PC-9 (cell line): ENCODE measurements at regions not wholly inside any gene's neighbourhood (a gene's known extent, or its start where the extent isn't known, plus 50 kb on each side); places are given as distances from the start of the nearest gene placed in this dataset.

Experiments used
- BruUV-seq: library from RNA; stranded (reverse); fragments of 400-500 nt; replicated peaks from 2 replicates; lab custom pipeline; 2021; lab: Mats Ljungman, UMichigan
- CTCF ChIA-PET: fragments of 300-600 bp; sonication (Branson Sonifier 250); formaldehyde crosslinking; loops from one replicate; lab custom pipeline; 2022; ENCODE audit warnings: antibody characterized with exemption; lab: Charles Lee
- POLR2A ChIA-PET: fragments of 300-600 bp; sonication (Branson Sonifier 250); formaldehyde crosslinking; loops from one replicate; lab custom pipeline; 2022; ENCODE audit warnings: antibody characterized with exemption; ENCODE audit not compliant: unreplicated experiment; lab: Charles Lee
- DNase-seq, 2 experiments: peaks; one replicate each; pipeline versions ENCODE4 v3.0.0 to v3.0.0-alpha.2; 2015 to 2022; ENCODE audit warnings: mixed read lengths in 1 of 2
- H2AFZ ChIP-seq: fragments of 200-600 bp; sonication (generic); 2 replicates; pipeline ENCODE4 v1.8.1; 2017; ENCODE audit warnings: antibody characterized with exemption
- H3F3A ChIP-seq: fragments of 200-600 bp; sonication (generic); 2 replicates; pipeline ENCODE4 v1.8.1; 2017; ENCODE audit warnings: antibody characterized with exemption, mild to moderate bottlenecking, low read depth; ENCODE audit not compliant: insufficient read depth
- H3K27ac ChIP-seq: fragments of 200-600 bp; sonication (generic); 2 replicates; pipeline ENCODE4 v1.6.1; 2016; ENCODE audit warnings: mixed run types
- H3K27me3 ChIP-seq: fragments of 200-600 bp; sonication (generic); 2 replicates; pipeline ENCODE4 v1.6.1; 2016; ENCODE audit warnings: low read depth, mixed run types; ENCODE audit not compliant: insufficient read depth
- H3K36me3 ChIP-seq: fragments of 200-600 bp; sonication (generic); 2 replicates; pipeline ENCODE4 v1.6.1; 2016; ENCODE audit warnings: low read depth, mixed run types
- H3K4me1 ChIP-seq: fragments of 200-600 bp; sonication (generic); replicated peaks from 2 replicates; pipeline ENCODE4 v1.6.1; 2016; ENCODE audit warnings: mixed run types; ENCODE audit not compliant: insufficient read depth
- H3K4me2 ChIP-seq: fragments of 200-600 bp; sonication (generic); 2 replicates; pipeline ENCODE4 v1.6.1; 2017; ENCODE audit warnings: mixed run types
- H3K4me3 ChIP-seq: fragments of 200-600 bp; sonication (generic); 2 replicates; pipeline ENCODE4 v1.6.1; 2016; ENCODE audit warnings: mixed run types
- H3K79me2 ChIP-seq: fragments of 200-600 bp; sonication (generic); 2 replicates; pipeline ENCODE4 v1.6.1; 2017; ENCODE audit warnings: low read depth, mixed run types
- H3K9me2 ChIP-seq: fragments of 200-600 bp; sonication (generic); 2 replicates; pipeline ENCODE4 v1.8.1; 2017; ENCODE audit warnings: mild to moderate bottlenecking; ENCODE audit not compliant: insufficient read depth
- H3K9me3 ChIP-seq: fragments of 200-600 bp; sonication (generic); 2 replicates; pipeline ENCODE4 v1.8.1; 2016; ENCODE audit warnings: low read depth; ENCODE audit not compliant: insufficient read depth
- H4K20me1 ChIP-seq: fragments of 200-600 bp; sonication (generic); 2 replicates; pipeline ENCODE4 v1.8.1; 2017; ENCODE audit not compliant: insufficient read depth
- EZH2 ChIP-seq: fragments of 200-600 bp; sonication (generic); IDR thresholded peaks from 2 replicates; pipeline ENCODE4 v1.8.0; 2017; ENCODE audit warnings: antibody characterized with exemption, low read depth
- intact Hi-C: fragments of 100-400 bp; cut with micrococcal nuclease; formaldehyde crosslinking; loops from one replicate; pipeline ENCODE4 v1.10.0; 2022; ENCODE audit not compliant: unreplicated experiment
- TF ChIP-seq, protein P1 (sequence below): fragments of 200-600 bp; sonication (generic); conservative IDR thresholded peaks from 2 replicates; pipeline ENCODE4 v1.6.1; 2017; ENCODE audit warnings: mixed run types, antibody characterized with exemption, mild to moderate bottlenecking, moderate library complexity

DNA sequence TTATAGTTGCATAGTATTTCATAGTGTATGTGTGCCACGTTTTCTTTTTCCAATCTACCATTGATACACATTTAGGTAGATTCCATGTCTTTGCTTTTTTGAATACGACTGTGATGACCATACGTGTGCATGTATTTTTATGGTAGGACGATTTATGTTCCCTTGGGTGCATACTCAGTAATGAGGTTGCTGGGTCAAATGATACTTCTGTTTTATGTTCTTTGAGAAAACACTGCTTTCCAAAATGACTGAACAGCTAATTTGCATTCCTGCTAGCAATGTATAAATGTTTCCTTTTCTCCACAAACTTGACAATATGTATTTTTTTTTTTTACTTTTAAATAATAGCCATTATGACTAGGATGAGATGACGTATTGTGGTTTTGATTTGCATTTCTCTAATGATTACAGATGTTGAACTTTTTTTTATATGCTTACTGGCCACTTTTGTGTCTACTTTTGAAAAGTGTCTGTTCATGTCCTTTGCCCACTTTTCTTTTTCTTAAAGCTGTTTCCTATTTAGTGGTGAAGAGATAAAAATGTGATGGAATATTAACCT is 969.5 kb upstream of the NDST4 start:
- Histone ChIP-seq H3K27ac (no peak overlapping the region), H4K20me1 (no peaks in the 10 kb centered on the region), H3K9me3 (no peaks in the 10 kb centered on the region), H3K9me2 (no peaks in the 10 kb centered on the region), H3K4me1 (no peaks in the 10 kb centered on the region), H3F3A (no peaks in the 10 kb centered on the region), H3K4me3 (no peak overlapping the region), H3K79me2 (no peaks in the 10 kb centered on the region), H2AFZ (no peak overlapping the region), H3K27me3 (no peaks in the 10 kb centered on the region), H3K36me3 (no peaks in the 10 kb centered on the region), H3K4me2 (no peak overlapping the region)
- no peak for DNase-seq
- ChIA-PET POLR2A (no interaction called here), CTCF (no interaction called here)
- intact Hi-C loops = no loop called here
- TF ChIP-seq EZH2 = no peak
- TF ChIP-seq, protein P1, sequence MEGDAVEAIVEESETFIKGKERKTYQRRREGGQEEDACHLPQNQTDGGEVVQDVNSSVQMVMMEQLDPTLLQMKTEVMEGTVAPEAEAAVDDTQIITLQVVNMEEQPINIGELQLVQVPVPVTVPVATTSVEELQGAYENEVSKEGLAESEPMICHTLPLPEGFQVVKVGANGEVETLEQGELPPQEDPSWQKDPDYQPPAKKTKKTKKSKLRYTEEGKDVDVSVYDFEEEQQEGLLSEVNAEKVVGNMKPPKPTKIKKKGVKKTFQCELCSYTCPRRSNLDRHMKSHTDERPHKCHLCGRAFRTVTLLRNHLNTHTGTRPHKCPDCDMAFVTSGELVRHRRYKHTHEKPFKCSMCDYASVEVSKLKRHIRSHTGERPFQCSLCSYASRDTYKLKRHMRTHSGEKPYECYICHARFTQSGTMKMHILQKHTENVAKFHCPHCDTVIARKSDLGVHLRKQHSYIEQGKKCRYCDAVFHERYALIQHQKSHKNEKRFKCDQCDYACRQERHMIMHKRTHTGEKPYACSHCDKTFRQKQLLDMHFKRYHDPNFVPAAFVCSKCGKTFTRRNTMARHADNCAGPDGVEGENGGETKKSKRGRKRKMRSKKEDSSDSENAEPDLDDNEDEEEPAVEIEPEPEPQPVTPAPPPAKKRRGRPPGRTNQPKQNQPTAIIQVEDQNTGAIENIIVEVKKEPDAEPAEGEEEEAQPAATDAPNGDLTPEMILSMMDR = no peak
- no TSS peak for BruUV-seq

DNA sequence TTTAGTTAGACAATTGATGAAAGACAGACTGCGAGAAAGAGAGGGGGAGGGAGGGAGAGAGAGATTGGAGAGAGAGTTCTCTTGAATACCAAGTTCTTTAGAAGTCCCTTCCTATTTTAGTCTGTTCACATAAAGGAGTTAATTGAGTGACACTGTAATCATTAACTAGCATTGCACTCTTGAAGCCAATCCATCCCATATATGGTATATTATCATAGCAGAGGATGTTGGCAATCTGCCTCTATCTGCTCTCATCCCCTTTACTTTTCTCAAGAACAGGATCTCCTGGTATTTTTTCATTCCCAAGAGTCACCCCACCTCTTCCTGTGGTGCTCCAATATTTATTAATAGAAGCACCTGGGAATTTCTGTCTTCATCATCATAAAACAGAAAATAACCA is 959.6 kb upstream of the NDST4 start:
- CTCF ChIA-PET = no interaction called here
- DNase-seq = no peak

DNA sequence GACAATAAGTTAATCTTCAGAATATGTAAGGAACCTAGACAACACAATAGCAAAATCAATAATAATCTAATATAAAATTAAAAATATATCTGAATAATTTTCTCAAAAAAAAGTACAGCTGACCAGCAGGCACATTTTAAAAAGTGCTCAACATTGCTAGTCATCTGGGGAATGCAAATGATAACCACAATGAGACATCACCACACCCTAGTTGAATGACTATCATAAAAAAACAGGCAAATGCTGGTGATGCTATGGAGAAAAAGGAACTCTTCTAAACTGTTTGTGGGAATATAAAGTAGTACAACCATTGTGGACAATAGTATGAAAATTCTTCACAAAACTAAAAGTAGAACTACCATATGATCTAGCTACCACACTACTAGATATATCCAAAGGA is 956.9 kb upstream of the NDST4 start:
- no peak for TF ChIP-seq EZH2
- TF ChIP-seq, protein P1 = no peak
- H3K27ac ChIP-seq = no peak overlapping the region
- no peaks in the 10 kb centered on the region for H3K79me2 ChIP-seq
- ChIA-PET POLR2A (no interaction called here), CTCF (no interaction called here)
- H3K36me3 ChIP-seq = no peaks in the 10 kb centered on the region
- H3K4me3 ChIP-seq = no peak overlapping the region
- no TSS peak for BruUV-seq
- no peaks in the 10 kb centered on the region for H3K9me2 ChIP-seq
- H3K4me2 ChIP-seq = no peak overlapping the region
- H3K9me3 ChIP-seq = no peaks in the 10 kb centered on the region
- H4K20me1 ChIP-seq = no peaks in the 10 kb centered on the region
- H3F3A ChIP-seq = no peaks in the 10 kb centered on the region
- no peak for DNase-seq
- intact Hi-C loops = no loop called here
- no peaks in the 10 kb centered on the region for H3K4me1 ChIP-seq
- no peak overlapping the region for H2AFZ ChIP-seq
- no peaks in the 10 kb centered on the region for H3K27me3 ChIP-seq

More for the DNA sequence above, 959.6 kb upstream of the NDST4 start:
- H3F3A ChIP-seq = no peaks in the 10 kb centered on the region
- TF ChIP-seq, protein P1 = no peak
- TF ChIP-seq EZH2 = no peak
- intact Hi-C loops = no loop called here
- H3K4me3 ChIP-seq = no peak overlapping the region
- BruUV-seq = no TSS peak
- H3K79me2 ChIP-seq = no peaks in the 10 kb centered on the region
- no peaks in the 10 kb centered on the region for H3K9me2 ChIP-seq
- no peak overlapping the region for H3K27ac ChIP-seq
- H3K36me3 ChIP-seq = no peaks in the 10 kb centered on the region
- POLR2A ChIA-PET = no interaction called here
- no peak overlapping the region for H3K4me2 ChIP-seq
- no peak overlapping the region for H2AFZ ChIP-seq
- no peaks in the 10 kb centered on the region for H4K20me1 ChIP-seq
- H3K4me1 ChIP-seq = no peaks in the 10 kb centered on the region
- H3K27me3 ChIP-seq = no peaks in the 10 kb centered on the region
- no peaks in the 10 kb centered on the region for H3K9me3 ChIP-seq
